OCI-LY3 (cell line): ENCODE measurements at regions not wholly inside any gene's neighbourhood (a gene's known extent, or its start where the extent isn't known, plus 50 kb on each side); places are given as distances from the start of the nearest gene placed in this dataset.

ENCODE experiments used
- CTCF ChIP-seq: fragments of 200-600, 300-600 bp; sonication (generic); IDR thresholded peaks from 2 replicates; pipeline ENCODE4 v1.5.1; 2014; ENCODE audit warnings: antibody characterized with exemption, low read length, low read depth
- EZH2phosphoT487 ChIP-seq: fragments of 200-600 bp; shearing (Covaris generic); IDR thresholded peaks from 2 replicates; pipeline ENCODE4 v1.6.1; 2018; ENCODE audit warnings: antibody characterized with exemption, mixed run types, low read depth

- TF ChIP-seq CTCF (no peak), EZH2phosphoT487 (no peak)
These were observed 145.5 kb upstream of the PLD5 start for GRCh38 chr1:242670019-242670418.
